Immature natural killer cell (primary cell): ENCODE measurements at regions not wholly inside any gene's neighbourhood (a gene's known extent, or its start where the extent isn't known, plus 50 kb on each side); places are given as distances from the start of the nearest gene placed in this dataset.

ENCODE experiments used
- DNase-seq, 3 donors: peaks; one replicate each; pipeline ENCODE4 v3.0.0; 2022; ENCODE audit warnings: mixed read lengths in 1 of 3
- H3K27ac Mint-ChIP-seq, 6 donors: one replicate each; pipeline ENCODE4 v1.8.0; 2020; ENCODE audit warnings: mixed read lengths in 6 of 6, mild to moderate bottlenecking in 5 of 6, inconsistent platforms in 4 of 6, moderate library complexity in 3 of 6
- H3K27me3 Mint-ChIP-seq, 3 donors: one replicate each; pipeline ENCODE4 v1.8.0; 2020 to 2021; ENCODE audit warnings: low read depth in 3 of 3, mild to moderate bottlenecking in 3 of 3, mixed read lengths in 3 of 3, moderate library complexity in 3 of 3, inconsistent platforms in 1 of 3
- H3K36me3 Mint-ChIP-seq, 3 donors: one replicate each; pipeline ENCODE4 v1.8.0; 2020; ENCODE audit warnings: mixed read lengths in 3 of 3, inconsistent platforms in 2 of 3, mild to moderate bottlenecking in 2 of 3
- H3K4me1 Mint-ChIP-seq, 2 donors: one replicate each; pipeline ENCODE4 v1.8.0; 2020; ENCODE audit warnings: inconsistent platforms in 2 of 2, mild to moderate bottlenecking in 2 of 2, mixed read lengths in 2 of 2, moderate library complexity in 1 of 2
- H3K4me3 Mint-ChIP-seq, 5 donors: one replicate each; pipeline ENCODE4 v1.8.0; 2020; ENCODE audit warnings: mild to moderate bottlenecking in 5 of 5, mixed read lengths in 5 of 5, inconsistent platforms in 3 of 5, moderate library complexity in 3 of 5
- H3K9me3 Mint-ChIP-seq, 6 donors: one replicate each; pipeline ENCODE4 v1.8.0; 2020; ENCODE audit warnings: mild to moderate bottlenecking in 6 of 6, mixed read lengths in 6 of 6, inconsistent platforms in 4 of 6, moderate library complexity in 3 of 6

GRCh38 chr3:137099364-137100219 lies 141.8 kb downstream of the IL20RB start:
- Mint-ChIP-seq H3K4me1 (no peaks in the 10 kb centered on the region), H3K36me3 (no peaks in the 10 kb centered on the region), H3K4me3 (no peak overlapping the region), H3K27me3 (peaks cover 0 to 9% (median 3%) of the 10 kb centered on the region in 3 donors), H3K9me3 (peaks cover 0 to 5% (median 0%) of the 10 kb centered on the region in 6 donors), H3K27ac (no peak overlapping the region)
- no peak for DNase-seq

GRCh38 chr3:137100326-137100725 lies 142.5 kb downstream of the IL20RB start:
- H3K36me3 Mint-ChIP-seq = no peaks in the 10 kb centered on the region
- H3K4me3 Mint-ChIP-seq = no peak overlapping the region
- DNase-seq = no peak
- peaks cover 0 to 5% (median 0%) of the 10 kb centered on the region in 6 donors for H3K9me3 Mint-ChIP-seq
- H3K4me1 Mint-ChIP-seq = no peaks in the 10 kb centered on the region
- H3K27me3 Mint-ChIP-seq = peaks cover 0 to 9% (median 3%) of the 10 kb centered on the region in 3 donors
- H3K27ac Mint-ChIP-seq = no peak overlapping the region

GRCh38 chr3:137103739-137104138 lies 146.0 kb downstream of the IL20RB start:
- Mint-ChIP-seq H3K36me3 (no peaks in the 10 kb centered on the region), H3K9me3 (no peaks in the 10 kb centered on the region), H3K27me3 (peaks cover 0 to 8% (median 5%) of the 10 kb centered on the region in 3 donors), H3K27ac (no peak overlapping the region), H3K4me3 (no peak overlapping the region), H3K4me1 (no peaks in the 10 kb centered on the region)
- no peak for DNase-seq

- H3K4me3 Mint-ChIP-seq = no peak overlapping the region
- H3K4me1 Mint-ChIP-seq = no peaks in the 10 kb centered on the region
- no peaks in the 10 kb centered on the region for H3K36me3 Mint-ChIP-seq
- no peak overlapping the region for H3K27ac Mint-ChIP-seq
- H3K9me3 Mint-ChIP-seq = no peaks in the 10 kb centered on the region
- peak in 2 of 3 donors; percentile 8 to 10 for DNase-seq
- H3K27me3 Mint-ChIP-seq = peaks cover 0 to 5% (median 5%) of the 10 kb centered on the region in 3 donors
These were observed 147.6 kb downstream of the IL20RB start for GRCh38 chr3:137105277-137105977.

GRCh38 chr3:137106612-137107240 lies 148.9 kb downstream of the IL20RB start:
- H3K27me3 Mint-ChIP-seq = peaks cover 0 to 5% (median 4%) of the 10 kb centered on the region in 3 donors
- H3K9me3 Mint-ChIP-seq = no peaks in the 10 kb centered on the region
- H3K36me3 Mint-ChIP-seq = no peaks in the 10 kb centered on the region
- no peaks in the 10 kb centered on the region for H3K4me1 Mint-ChIP-seq
- H3K27ac Mint-ChIP-seq = no peak overlapping the region
- H3K4me3 Mint-ChIP-seq = no peak overlapping the region
- DNase-seq = no peak

- no peaks in the 10 kb centered on the region for H3K9me3 Mint-ChIP-seq
- no peak overlapping the region for H3K27ac Mint-ChIP-seq
- no peak overlapping the region for H3K4me3 Mint-ChIP-seq
- H3K4me1 Mint-ChIP-seq = no peaks in the 10 kb centered on the region
- no peak for DNase-seq
- peaks cover 0 to 5% (median 4%) of the 10 kb centered on the region in 3 donors for H3K27me3 Mint-ChIP-seq
- H3K36me3 Mint-ChIP-seq = no peaks in the 10 kb centered on the region
These were observed 151.1 kb downstream of the IL20RB start for GRCh38 chr3:137108699-137109440.

- Mint-ChIP-seq H3K27me3 (peaks cover 0 to 5% (median 4%) of the 10 kb centered on the region in 3 donors), H3K36me3 (no peaks in the 10 kb centered on the region), H3K27ac (no peak overlapping the region), H3K4me1 (no peaks in the 10 kb centered on the region), H3K9me3 (no peaks in the 10 kb centered on the region), H3K4me3 (no peak overlapping the region)
- no peak for DNase-seq
These were observed 152.7 kb downstream of the IL20RB start for GRCh38 chr3:137110392-137110996.

- H3K4me1 Mint-ChIP-seq = no peaks in the 10 kb centered on the region
- no peak overlapping the region for H3K4me3 Mint-ChIP-seq
- H3K27ac Mint-ChIP-seq = no peak overlapping the region
- H3K36me3 Mint-ChIP-seq = no peaks in the 10 kb centered on the region
- DNase-seq = no peak
- H3K27me3 Mint-ChIP-seq = peaks cover 0 to 6% (median 4%) of the 10 kb centered on the region in 3 donors
- H3K9me3 Mint-ChIP-seq = no peaks in the 10 kb centered on the region
These were observed 153.7 kb downstream of the IL20RB start for GRCh38 chr3:137111497-137111896.

GRCh38 chr3:137116619-137117018 lies 158.8 kb downstream of the IL20RB start:
- Mint-ChIP-seq H3K36me3 (no peaks in the 10 kb centered on the region), H3K4me3 (no peak overlapping the region), H3K27ac (no peak overlapping the region), H3K27me3 (peaks cover 0 to 12% (median 7%) of the 10 kb centered on the region in 3 donors), H3K9me3 (peaks cover 0 to 2% (median 0%) of the 10 kb centered on the region in 6 donors), H3K4me1 (no peaks in the 10 kb centered on the region)
- DNase-seq = no peak

GRCh38 chr3:137121704-137122314 lies 164.0 kb downstream of the IL20RB start:
- Mint-ChIP-seq H3K4me3 (no peak overlapping the region), H3K27me3 (peaks cover 0 to 10% (median 6%) of the 10 kb centered on the region in 3 donors), H3K36me3 (no peaks in the 10 kb centered on the region), H3K4me1 (no peaks in the 10 kb centered on the region), H3K9me3 (peaks cover 0 to 2% (median 0%) of the 10 kb centered on the region in 6 donors), H3K27ac (no peak overlapping the region)
- no peak for DNase-seq

GRCh38 chr3:137131081-137131480 lies 173.3 kb downstream of the IL20RB start:
- peaks cover 2 to 8% (median 3%) of the 10 kb centered on the region in 3 donors for H3K27me3 Mint-ChIP-seq

GRCh38 chr3:137134431-137134830 lies 176.6 kb downstream of the IL20RB start:
- Mint-ChIP-seq H3K27ac (no peak overlapping the region), H3K9me3 (peaks cover 0 to 9% (median 0%) of the 10 kb centered on the region in 6 donors), H3K4me3 (no peak overlapping the region), H3K4me1 (no peaks in the 10 kb centered on the region), H3K27me3 (peaks cover 3 to 10% (median 5%) of the 10 kb centered on the region in 3 donors), H3K36me3 (no peaks in the 10 kb centered on the region)
- DNase-seq = no peak

More at GRCh38 chr3:137131081-137131480, 173.3 kb downstream of the IL20RB start:
- Mint-ChIP-seq H3K4me1 (no peaks in the 10 kb centered on the region), H3K4me3 (no peak overlapping the region), H3K36me3 (no peaks in the 10 kb centered on the region), H3K27ac (no peak overlapping the region), H3K9me3 (peaks cover 0 to 2% (median 0%) of the 10 kb centered on the region in 6 donors)
- DNase-seq = no peak

- peaks cover 0 to 2% (median 0%) of the 10 kb centered on the region in 6 donors for H3K9me3 Mint-ChIP-seq
- no peak overlapping the region for H3K27ac Mint-ChIP-seq
- H3K4me3 Mint-ChIP-seq = no peak overlapping the region
- H3K4me1 Mint-ChIP-seq = no peaks in the 10 kb centered on the region
- no peaks in the 10 kb centered on the region for H3K36me3 Mint-ChIP-seq
- peaks cover 0 to 10% (median 2%) of the 10 kb centered on the region in 3 donors for H3K27me3 Mint-ChIP-seq
- no peak for DNase-seq
These were observed 190.6 kb downstream of the IL20RB start for GRCh38 chr3:137148406-137148805.
